IMR-90 (cell line): ENCODE measurements at regions not wholly inside any gene's neighbourhood (a gene's known extent, or its start where the extent isn't known, plus 50 kb on each side); places are given as distances from the start of the nearest gene placed in this dataset.

Experiments used
- ATAC-seq: fragments of 200-7000 bp; cut with Tn5 transposase; 2 replicates; pipeline ENCODE4 v1.9.1; 2020; ENCODE audit warnings: low read depth, mild to moderate bottlenecking, moderate library complexity
- BruUV-seq: library from RNA; stranded (reverse); fragments of 400-500 nt; replicated peaks from 2 replicates; lab custom pipeline; 2021; lab: Mats Ljungman, UMichigan
- CTCF ChIA-PET: fragments of 300-600 bp; formaldehyde crosslinking; extraction: SDS; loops from one replicate; lab custom pipeline; 2021; ENCODE audit warnings: antibody characterized with exemption; lab: Yijun Ruan, JAX
- POLR2A ChIA-PET: fragments of 300-600 bp; sonication (Branson Sonifier 250); formaldehyde crosslinking; loops from one replicate; lab custom pipeline; 2022; ENCODE audit warnings: antibody characterized with exemption; ENCODE audit not compliant: unreplicated experiment; lab: Charles Lee
- DNase-seq: peaks from one replicate; pipeline ENCODE4 v3.0.0; 2013
- H2AFZ ChIP-seq: replicated peaks from 2 replicates; pipeline ENCODE3; 2013; ENCODE audit warnings: low read length, mild to moderate bottlenecking; ENCODE audit not compliant: poor library complexity
- H2AK5ac ChIP-seq: 2 replicates; pipeline ENCODE4 v1.6.1; 2013; ENCODE audit warnings: low read depth, low read length, inconsistent platforms
- H2AK9ac ChIP-seq: replicated peaks from 2 replicates; pipeline ENCODE3; 2013; ENCODE audit warnings: mild to moderate bottlenecking, low read depth, low read length, moderate library complexity; ENCODE audit not compliant: poor library complexity
- H2BK120ac ChIP-seq: 2 replicates; pipeline ENCODE4 v1.6.1; 2013; ENCODE audit warnings: low read depth, low read length, inconsistent platforms
- H2BK15ac ChIP-seq: 3 replicates; pipeline ENCODE4 v1.6.1; 2013; ENCODE audit warnings: low read depth, low read length, inconsistent platforms
- H2BK20ac ChIP-seq: 2 replicates; pipeline ENCODE4 v1.6.1; 2013; ENCODE audit warnings: low read depth, mild to moderate bottlenecking, inconsistent platforms, low read length, moderate library complexity
- H2BK5ac ChIP-seq: 2 replicates; pipeline ENCODE4 v1.6.1; 2013; ENCODE audit warnings: mild to moderate bottlenecking, low read depth, low read length, inconsistent platforms; ENCODE audit not compliant: poor library complexity, severe bottlenecking
- H3K14ac ChIP-seq: replicated peaks from 2 replicates; pipeline ENCODE4 v1.6.1; 2013; ENCODE audit warnings: low read depth, low read length, inconsistent platforms
- H3K18ac ChIP-seq: 2 replicates; pipeline ENCODE4 v1.6.1; 2013; ENCODE audit warnings: low read depth, low read length, control low read depth
- H3K23ac ChIP-seq: 2 replicates; pipeline ENCODE4 v1.6.1; 2013; ENCODE audit warnings: low read depth, low read length, inconsistent platforms
- H3K27ac ChIP-seq: 2 replicates; pipeline ENCODE4 v1.5.1; 2013; ENCODE audit warnings: mild to moderate bottlenecking, control low read depth, low read length; ENCODE audit not compliant: insufficient read depth
- H3K27me3 ChIP-seq: 2 replicates; pipeline ENCODE4 v1.6.1; 2013; ENCODE audit warnings: low read length; ENCODE audit not compliant: control insufficient read depth, insufficient read depth
- H3K36me3 ChIP-seq: 2 replicates; pipeline ENCODE4 v1.6.1; 2013; ENCODE audit warnings: low read length, mixed read lengths; ENCODE audit not compliant: control insufficient read depth, insufficient read depth
- H3K4ac ChIP-seq: 2 replicates; pipeline ENCODE4 v1.6.1; 2013; ENCODE audit warnings: low read depth, low read length, inconsistent platforms
- H3K4me1 ChIP-seq: 2 replicates; pipeline ENCODE4 v1.6.1; 2013; ENCODE audit warnings: low read length, mixed read lengths; ENCODE audit not compliant: control insufficient read depth, insufficient read depth
- H3K4me2 ChIP-seq: 2 replicates; pipeline ENCODE4 v1.6.1; 2013; ENCODE audit warnings: low read depth, mild to moderate bottlenecking, control low read depth, low read length, moderate library complexity
- H3K4me3 ChIP-seq: 2 replicates; pipeline ENCODE4 v1.5.1; 2013; ENCODE audit warnings: low read depth, mild to moderate bottlenecking, control low read depth, low read length, moderate library complexity; ENCODE audit not compliant: insufficient read depth
- H3K56ac ChIP-seq: 2 replicates; pipeline ENCODE4 v1.6.1; 2013; ENCODE audit warnings: low read length, inconsistent platforms; ENCODE audit not compliant: insufficient read depth; ENCODE audit errors: extremely low read depth
- H3K79me1 ChIP-seq, 2 experiments: 2 replicates each; pipeline ENCODE4 v1.6.1; 2013; ENCODE audit warnings: low read length in 2 of 2, inconsistent platforms in 1 of 2, low read depth in 1 of 2
- H3K9ac ChIP-seq: 2 replicates; pipeline ENCODE4 v1.6.1; 2013; ENCODE audit warnings: low read depth, low read length, control low read depth
- H3K9me1 ChIP-seq: 2 replicates; pipeline ENCODE4 v1.6.1; 2013; ENCODE audit warnings: low read length, inconsistent platforms; ENCODE audit not compliant: insufficient read depth
- H3K9me3 ChIP-seq: 2 replicates; pipeline ENCODE4 v1.6.1; 2013; ENCODE audit warnings: low read length; ENCODE audit not compliant: control insufficient read depth, insufficient read depth
- H4K20me1 ChIP-seq: 2 replicates; pipeline ENCODE4 v1.6.1; 2013; ENCODE audit warnings: low read length, inconsistent platforms; ENCODE audit not compliant: insufficient read depth
- H4K5ac ChIP-seq: 2 replicates; pipeline ENCODE4 v1.6.1; 2013; ENCODE audit warnings: mild to moderate bottlenecking, low read depth, low read length, control low read depth
- H4K8ac ChIP-seq, 2 experiments: 2 replicates each; pipeline ENCODE4 v1.6.1; 2013; ENCODE audit warnings: low read depth in 2 of 2, low read length in 2 of 2, control low read depth in 1 of 2, inconsistent platforms in 1 of 2
- H4K91ac ChIP-seq: 2 replicates; pipeline ENCODE4 v1.6.1; 2013; ENCODE audit warnings: low read depth, low read length, inconsistent platforms; ENCODE audit not compliant: insufficient read depth
- BHLHE40 ChIP-seq: fragments of 150-350 bp; IDR thresholded peaks from 2 replicates; pipeline ENCODE4 v1.6.1; 2016; ENCODE audit warnings: mild to moderate bottlenecking, low read depth, low read length
- CEBPB ChIP-seq: IDR thresholded peaks from 2 replicates; pipeline ENCODE4 v1.6.1; 2012; ENCODE audit warnings: low read depth, low read length, improper control_type of control experiment
- CHD1 ChIP-seq: IDR thresholded peaks from 2 replicates; pipeline ENCODE4 v1.6.1; 2012; ENCODE audit warnings: low read depth, low read length, improper control_type of control experiment
- FOS ChIP-seq: fragments of 150-350 bp; IDR thresholded peaks from 2 replicates; pipeline ENCODE4 v1.6.1; 2016; ENCODE audit warnings: low read depth, low read length
- MAFK ChIP-seq: IDR thresholded peaks from 2 replicates; pipeline ENCODE4 v1.6.1; 2012; ENCODE audit warnings: low read depth, low read length, improper control_type of control experiment
- MAZ ChIP-seq: IDR thresholded peaks from 2 replicates; pipeline ENCODE4 v1.6.1; 2012; ENCODE audit warnings: low read depth, mild to moderate bottlenecking, low read length, improper control_type of control experiment, moderate library complexity, borderline replicate concordance
- NFE2L2 ChIP-seq: fragments of 150-350 bp; IDR thresholded peaks from 2 replicates; pipeline ENCODE4 v1.6.1; 2016; ENCODE audit warnings: low read depth, mild to moderate bottlenecking, low read length
- RAD21 ChIP-seq: IDR thresholded peaks from 2 replicates; pipeline ENCODE4 v1.6.1; 2012; ENCODE audit warnings: low read length, improper control_type of control experiment
- RCOR1 ChIP-seq: IDR thresholded peaks from 2 replicates; pipeline ENCODE4 v1.6.1; 2012; ENCODE audit warnings: mild to moderate bottlenecking, low read length, improper control_type of control experiment; ENCODE audit not compliant: insufficient replicate concordance
- RFX5 ChIP-seq: IDR thresholded peaks from 2 replicates; pipeline ENCODE4 v1.8.0; 2012; ENCODE audit warnings: low read depth, mild to moderate bottlenecking, low read length, moderate library complexity
- SMC3 ChIP-seq: fragments of 150-350 bp; IDR thresholded peaks from 2 replicates; pipeline ENCODE4 v1.6.1; 2016; ENCODE audit warnings: low read depth, mild to moderate bottlenecking, antibody characterized with exemption, low read length, moderate library complexity
- WGBS, 2 experiments: methylation state at CpG; one replicate each; pipeline versions ENCODE4 v1.1.5 to v1.1.7; 2013; ENCODE audit warnings: missing lambda C conversion rate in 2 of 2; ENCODE audit not compliant: insufficient read length in 1 of 2; ENCODE audit errors: extremely low coverage in 2 of 2; 5-methylcytosine and 5-hydroxymethylcytosine counted together
- dilution Hi-C: fragments of 300-500 bp; cut with HindIII; formaldehyde crosslinking; loops from one replicate; pipeline ENCODE4 v1.14.3; 2018; ENCODE audit warnings: low sequenced_read_pairs; ENCODE audit not compliant: unreplicated experiment
- in situ Hi-C: fragments of 300-500 bp; cut with MboI; formaldehyde crosslinking; loops from 3 replicates; pipeline ENCODE4 v1.14.3; 2019; ENCODE audit warnings: low sequenced_read_pairs, inconsistent platforms, mixed read lengths
- intact Hi-C: fragments of 100-400 bp; cut with micrococcal nuclease; formaldehyde crosslinking; loops from 2 replicates; pipeline ENCODE4 v1.10.0; 2022
- TF ChIP-seq, protein P1 (sequence below): fragments of 150-350 bp; IDR thresholded peaks from 2 replicates; pipeline ENCODE4 v1.6.1; 2016; ENCODE audit warnings: low read depth, mild to moderate bottlenecking, low read length, moderate library complexity, borderline replicate concordance
- TF ChIP-seq, protein P2 (sequence below): fragments of 150-350 bp; IDR thresholded peaks from 2 replicates; pipeline ENCODE4 v1.6.1; 2017; ENCODE audit warnings: mild to moderate bottlenecking, antibody characterized with exemption, low read length, low read depth
- TF ChIP-seq, protein P3 (sequence below): conservative IDR thresholded peaks from 2 replicates; pipeline ENCODE4 v1.5.1; 2012; ENCODE audit warnings: mild to moderate bottlenecking, low read depth, low read length, improper control_type of control experiment

DNA sequence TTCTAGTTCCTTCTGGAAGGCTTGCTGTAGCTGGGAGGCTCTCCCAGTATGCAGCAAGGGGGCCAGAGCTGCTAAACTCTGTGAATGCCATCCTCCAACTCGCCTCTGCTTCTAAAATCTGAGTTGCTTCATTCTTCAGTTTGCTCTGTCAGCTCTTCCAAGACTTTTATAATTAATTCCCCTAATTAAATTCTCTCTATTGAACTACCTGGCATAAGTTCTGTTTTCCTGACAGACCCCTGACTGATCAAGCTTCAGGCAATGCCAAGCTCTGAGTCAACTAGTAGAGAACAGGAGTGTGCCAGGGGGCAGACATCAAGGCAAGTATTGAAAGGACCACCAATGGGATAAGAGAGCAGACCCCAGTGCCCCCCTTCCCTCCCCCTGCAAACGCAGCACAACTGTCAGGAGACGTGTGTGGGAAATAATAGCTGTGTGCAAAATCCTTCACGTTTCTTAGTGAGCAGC, 109.3 kb upstream of the TAB2 start:
- dilution Hi-C loops, result no loop called here
- CTCF ChIA-PET, result no interaction called here

More for the DNA sequence above, 109.3 kb upstream of the TAB2 start:
- ATAC-seq (no peak), DNase-seq (no peak)
- Histone ChIP-seq H3K9me1 (peaks cover 8% of the 10 kb centered on the region; the same call in 1 of the 2 replicates), H3K9me3 (no peaks in the 10 kb centered on the region), H4K8ac (no peak overlapping the region), H3K4me2 (no peak overlapping the region), H2BK5ac (no peak overlapping the region), H3K18ac (no peak overlapping the region), H3K56ac (no peak overlapping the region), H3K9ac (no peak overlapping the region), H4K5ac (no peak overlapping the region), H2BK120ac (no peak overlapping the region), H3K4me3 (no peak overlapping the region), H2AFZ (no peak overlapping the region), H3K14ac (no peak overlapping the region), H2BK20ac (no peak overlapping the region), H4K91ac (no peak overlapping the region), H4K20me1 (no peaks in the 10 kb centered on the region), H2BK15ac (no peak overlapping the region), H2AK9ac (no peak overlapping the region), H3K27me3 (no peaks in the 10 kb centered on the region; the same call in 1 of the 2 replicates), H3K23ac (no peak overlapping the region), H3K4ac (no peak overlapping the region), H2AK5ac (no peak overlapping the region), H3K79me1 (no peaks in the 10 kb centered on the region), H3K36me3 (no peaks in the 10 kb centered on the region), H3K27ac (no peak overlapping the region), H3K4me1 (peaks cover 13% of the 10 kb centered on the region)
- intact Hi-C loops (no loop called here), in situ Hi-C loops (no loop called here)
- no peak for TF ChIP-seq MAFK
- TF ChIP-seq BHLHE40, result no peak
- TF ChIP-seq, protein P1, sequence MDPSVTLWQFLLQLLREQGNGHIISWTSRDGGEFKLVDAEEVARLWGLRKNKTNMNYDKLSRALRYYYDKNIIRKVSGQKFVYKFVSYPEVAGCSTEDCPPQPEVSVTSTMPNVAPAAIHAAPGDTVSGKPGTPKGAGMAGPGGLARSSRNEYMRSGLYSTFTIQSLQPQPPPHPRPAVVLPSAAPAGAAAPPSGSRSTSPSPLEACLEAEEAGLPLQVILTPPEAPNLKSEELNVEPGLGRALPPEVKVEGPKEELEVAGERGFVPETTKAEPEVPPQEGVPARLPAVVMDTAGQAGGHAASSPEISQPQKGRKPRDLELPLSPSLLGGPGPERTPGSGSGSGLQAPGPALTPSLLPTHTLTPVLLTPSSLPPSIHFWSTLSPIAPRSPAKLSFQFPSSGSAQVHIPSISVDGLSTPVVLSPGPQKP, result no peak
- TF ChIP-seq MAZ, result no peak
- no peak for TF ChIP-seq NFE2L2
- TF ChIP-seq, protein P2, sequence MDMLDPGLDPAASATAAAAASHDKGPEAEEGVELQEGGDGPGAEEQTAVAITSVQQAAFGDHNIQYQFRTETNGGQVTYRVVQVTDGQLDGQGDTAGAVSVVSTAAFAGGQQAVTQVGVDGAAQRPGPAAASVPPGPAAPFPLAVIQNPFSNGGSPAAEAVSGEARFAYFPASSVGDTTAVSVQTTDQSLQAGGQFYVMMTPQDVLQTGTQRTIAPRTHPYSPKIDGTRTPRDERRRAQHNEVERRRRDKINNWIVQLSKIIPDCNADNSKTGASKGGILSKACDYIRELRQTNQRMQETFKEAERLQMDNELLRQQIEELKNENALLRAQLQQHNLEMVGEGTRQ, result no peak
- no peak for TF ChIP-seq CHD1
- TF ChIP-seq RCOR1, result no peak
- TF ChIP-seq, protein P3, sequence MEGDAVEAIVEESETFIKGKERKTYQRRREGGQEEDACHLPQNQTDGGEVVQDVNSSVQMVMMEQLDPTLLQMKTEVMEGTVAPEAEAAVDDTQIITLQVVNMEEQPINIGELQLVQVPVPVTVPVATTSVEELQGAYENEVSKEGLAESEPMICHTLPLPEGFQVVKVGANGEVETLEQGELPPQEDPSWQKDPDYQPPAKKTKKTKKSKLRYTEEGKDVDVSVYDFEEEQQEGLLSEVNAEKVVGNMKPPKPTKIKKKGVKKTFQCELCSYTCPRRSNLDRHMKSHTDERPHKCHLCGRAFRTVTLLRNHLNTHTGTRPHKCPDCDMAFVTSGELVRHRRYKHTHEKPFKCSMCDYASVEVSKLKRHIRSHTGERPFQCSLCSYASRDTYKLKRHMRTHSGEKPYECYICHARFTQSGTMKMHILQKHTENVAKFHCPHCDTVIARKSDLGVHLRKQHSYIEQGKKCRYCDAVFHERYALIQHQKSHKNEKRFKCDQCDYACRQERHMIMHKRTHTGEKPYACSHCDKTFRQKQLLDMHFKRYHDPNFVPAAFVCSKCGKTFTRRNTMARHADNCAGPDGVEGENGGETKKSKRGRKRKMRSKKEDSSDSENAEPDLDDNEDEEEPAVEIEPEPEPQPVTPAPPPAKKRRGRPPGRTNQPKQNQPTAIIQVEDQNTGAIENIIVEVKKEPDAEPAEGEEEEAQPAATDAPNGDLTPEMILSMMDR, result no peak
- no peak for TF ChIP-seq RFX5
- TF ChIP-seq RAD21, result no peak
- TF ChIP-seq SMC3, result no peak
- TF ChIP-seq FOS, result no peak
- TF ChIP-seq CEBPB, result no peak
- POLR2A ChIA-PET, result no interaction called here
- WGBS, 2 experiments, result no CpG with 5 or more reads among the region's 4 CpGs
- BruUV-seq, result no TSS peak
